ENCODE measurements at regions not wholly inside any gene's neighbourhood (a gene's known extent, or its start where the extent isn't known, plus 50 kb on each side); places are given as distances from the start of the nearest gene placed in this dataset.

- H3K36me3 ChIP-seq (ENCODE audit: low read depth) = no peaks in the 10 kb centered on the region
- TF ChIP-seq CTCF (IDR thresholded peaks at IDR 0.05; ENCODE audit: poor library complexity, severe bottlenecking) = no peak
- no peak for ATAC-seq (ENCODE audit: low read depth)
- no peak overlapping the region for H3K4me3 ChIP-seq (ENCODE audit: severe bottlenecking)
- DNase-seq (ENCODE audit: low spot score) = no peak
- no peak overlapping the region for H3K27ac ChIP-seq (ENCODE audit: poor library complexity, severe bottlenecking)
- no peaks in the 10 kb centered on the region for H3K9me3 ChIP-seq (ENCODE audit: severe bottlenecking)
- peaks cover 14% of the 10 kb centered on the region for H3K27me3 ChIP-seq (ENCODE audit: insufficient read depth, poor library complexity, severe bottlenecking)
- no peaks in the 10 kb centered on the region for H3K4me1 ChIP-seq (ENCODE audit: insufficient read depth, poor library complexity, severe bottlenecking)
These were observed 177.2 kb downstream of the GADD45G start for GRCh38 chr9:89781838-89782540.

- no peaks in the 10 kb centered on the region for H3K4me1 ChIP-seq (ENCODE audit: insufficient read depth, poor library complexity, severe bottlenecking)
- no peak overlapping the region for H3K4me3 ChIP-seq (ENCODE audit: severe bottlenecking)
- H3K36me3 ChIP-seq (ENCODE audit: low read depth) = no peaks in the 10 kb centered on the region
- peaks cover 27% of the 10 kb centered on the region for H3K27me3 ChIP-seq (ENCODE audit: insufficient read depth, poor library complexity, severe bottlenecking)
- no peak overlapping the region for H3K27ac ChIP-seq (ENCODE audit: poor library complexity, severe bottlenecking)
- ATAC-seq (ENCODE audit: low read depth) = no peak
- no peak for TF ChIP-seq CTCF (IDR thresholded peaks at IDR 0.05; ENCODE audit: poor library complexity, severe bottlenecking)
- DNase-seq (ENCODE audit: low spot score) = no peak
- no peaks in the 10 kb centered on the region for H3K9me3 ChIP-seq (ENCODE audit: severe bottlenecking)
These were observed 181.8 kb downstream of the GADD45G start for GRCh38 chr9:89786655-89787054.

- Histone ChIP-seq H3K4me1 (ENCODE audit: insufficient read depth, poor library complexity, severe bottlenecking) (no peaks in the 10 kb centered on the region), H3K27ac (ENCODE audit: poor library complexity, severe bottlenecking) (no peak overlapping the region), H3K36me3 (ENCODE audit: low read depth) (no peaks in the 10 kb centered on the region), H3K9me3 (ENCODE audit: severe bottlenecking) (no peaks in the 10 kb centered on the region), H3K4me3 (ENCODE audit: severe bottlenecking) (no peak overlapping the region), H3K27me3 (ENCODE audit: insufficient read depth, poor library complexity, severe bottlenecking) (peaks cover 23% of the 10 kb centered on the region)
- ATAC-seq (ENCODE audit: low read depth) (no peak), DNase-seq (ENCODE audit: low spot score) (no peak)
- no peak for TF ChIP-seq CTCF (IDR thresholded peaks at IDR 0.05; ENCODE audit: poor library complexity, severe bottlenecking)
These were observed 182.8 kb downstream of the GADD45G start for GRCh38 chr9:89787595-89787994.

- Histone ChIP-seq H3K27ac (ENCODE audit: poor library complexity, severe bottlenecking) (no peak overlapping the region), H3K4me1 (ENCODE audit: insufficient read depth, poor library complexity, severe bottlenecking) (no peaks in the 10 kb centered on the region), H3K9me3 (ENCODE audit: severe bottlenecking) (no peaks in the 10 kb centered on the region), H3K4me3 (ENCODE audit: severe bottlenecking) (no peak overlapping the region), H3K27me3 (ENCODE audit: insufficient read depth, poor library complexity, severe bottlenecking) (peaks cover 23% of the 10 kb centered on the region), H3K36me3 (ENCODE audit: low read depth) (no peaks in the 10 kb centered on the region)
- no peak for TF ChIP-seq CTCF (IDR thresholded peaks at IDR 0.05; ENCODE audit: poor library complexity, severe bottlenecking)
- DNase-seq (ENCODE audit: low spot score) (no peak), ATAC-seq (ENCODE audit: low read depth) (no peak)
These were observed 183.6 kb downstream of the GADD45G start for GRCh38 chr9:89788434-89788833.

GRCh38 chr9:89789922-89790510, 185.2 kb downstream of the GADD45G start:
- no peaks in the 10 kb centered on the region for H3K36me3 ChIP-seq (ENCODE audit: low read depth)
- TF ChIP-seq CTCF (IDR thresholded peaks at IDR 0.05; ENCODE audit: poor library complexity, severe bottlenecking) = no peak
- no peak for ATAC-seq (ENCODE audit: low read depth)
- peaks cover 15% of the 10 kb centered on the region for H3K27me3 ChIP-seq (ENCODE audit: insufficient read depth, poor library complexity, severe bottlenecking)
- H3K4me1 ChIP-seq (ENCODE audit: insufficient read depth, poor library complexity, severe bottlenecking) = no peaks in the 10 kb centered on the region
- no peak overlapping the region for H3K27ac ChIP-seq (ENCODE audit: poor library complexity, severe bottlenecking)
- no peak overlapping the region for H3K4me3 ChIP-seq (ENCODE audit: severe bottlenecking)
- DNase-seq (ENCODE audit: low spot score) = no peak
- no peaks in the 10 kb centered on the region for H3K9me3 ChIP-seq (ENCODE audit: severe bottlenecking)
